Hepatocyte (in vitro differentiated cells): ENCODE measurements at regions not wholly inside any gene's neighbourhood (a gene's known extent, or its start where the extent isn't known, plus 50 kb on each side); places are given as distances from the start of the nearest gene placed in this dataset.

ENCODE experiments used
- CTCF ChIP-seq: fragments of 200-600 bp; sonication (generic); IDR thresholded peaks from 2 replicates; pipeline ENCODE4 v1.5.1; 2016; ENCODE audit warnings: antibody characterized with exemption, mild to moderate bottlenecking; ENCODE audit not compliant: poor library complexity
- EZH2phosphoT487 ChIP-seq: fragments of 200-600 bp; sonication (generic); IDR thresholded peaks from one replicate; pipeline ENCODE4 v1.6.1; 2018; ENCODE audit warnings: antibody characterized with exemption, mild to moderate bottlenecking, low read depth, moderate library complexity; ENCODE audit not compliant: unreplicated experiment, severe bottlenecking

GRCh38 chr2:142588269-142588668 lies 289.2 kb upstream of the KYNU start:
- no peak for TF ChIP-seq EZH2phosphoT487
- TF ChIP-seq CTCF = no peak
